ENCODE measurements at regions not wholly inside any gene's neighbourhood (a gene's known extent, or its start where the extent isn't known, plus 50 kb on each side); places are given as distances from the start of the nearest gene placed in this dataset.

DNA sequence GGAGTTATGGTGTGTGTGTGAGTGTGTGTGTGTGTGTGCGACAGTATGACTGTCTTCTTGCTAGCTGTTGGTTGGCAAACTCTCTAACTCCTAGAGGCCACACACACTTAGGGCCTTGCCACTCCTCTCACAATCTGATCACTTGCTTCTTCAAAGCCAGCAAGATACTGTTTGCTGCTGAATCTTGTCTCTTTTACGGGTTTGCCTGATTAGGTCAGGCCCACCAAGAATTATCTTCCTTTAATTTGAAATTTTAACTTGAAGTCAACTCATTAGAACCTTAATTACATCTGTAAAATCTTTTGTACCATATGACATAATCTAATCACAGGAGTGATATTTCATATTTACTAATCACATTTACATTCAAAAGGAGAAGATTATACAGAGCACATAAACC is 359.2 kb upstream of the SGCG start:
- no peak overlapping the region for H3K27ac ChIP-seq
- no peak for TF ChIP-seq POLR2A (IDR thresholded peaks at IDR 0.05)
- TF ChIP-seq, protein P1, sequence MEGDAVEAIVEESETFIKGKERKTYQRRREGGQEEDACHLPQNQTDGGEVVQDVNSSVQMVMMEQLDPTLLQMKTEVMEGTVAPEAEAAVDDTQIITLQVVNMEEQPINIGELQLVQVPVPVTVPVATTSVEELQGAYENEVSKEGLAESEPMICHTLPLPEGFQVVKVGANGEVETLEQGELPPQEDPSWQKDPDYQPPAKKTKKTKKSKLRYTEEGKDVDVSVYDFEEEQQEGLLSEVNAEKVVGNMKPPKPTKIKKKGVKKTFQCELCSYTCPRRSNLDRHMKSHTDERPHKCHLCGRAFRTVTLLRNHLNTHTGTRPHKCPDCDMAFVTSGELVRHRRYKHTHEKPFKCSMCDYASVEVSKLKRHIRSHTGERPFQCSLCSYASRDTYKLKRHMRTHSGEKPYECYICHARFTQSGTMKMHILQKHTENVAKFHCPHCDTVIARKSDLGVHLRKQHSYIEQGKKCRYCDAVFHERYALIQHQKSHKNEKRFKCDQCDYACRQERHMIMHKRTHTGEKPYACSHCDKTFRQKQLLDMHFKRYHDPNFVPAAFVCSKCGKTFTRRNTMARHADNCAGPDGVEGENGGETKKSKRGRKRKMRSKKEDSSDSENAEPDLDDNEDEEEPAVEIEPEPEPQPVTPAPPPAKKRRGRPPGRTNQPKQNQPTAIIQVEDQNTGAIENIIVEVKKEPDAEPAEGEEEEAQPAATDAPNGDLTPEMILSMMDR (IDR thresholded peaks at IDR 0.05 in 4 of 5, conservative IDR thresholded peaks at IDR 0.05 in 1 of 5) = no peak
- H3K27me3 ChIP-seq = no peaks in the 10 kb centered on the region
- H3K36me3 ChIP-seq = no peaks in the 10 kb centered on the region
- no peak overlapping the region for H3K4me3 ChIP-seq
- in situ Hi-C loops (cut with MboI; ENCODE audit: low sequenced_read_pairs in 4 of 4) = loop anchor here in 3 of 4 donors (25.0 kb wide), 2 partner anchors 191 to 491 kb away; no protein-coding TSS in a partner anchor
- no peaks in the 10 kb centered on the region for H3K4me1 ChIP-seq
- DNase-seq = no peak
- intact Hi-C loops (cut with DNase I; ENCODE audit: low total_unique reads) = no loop called here
- ATAC-seq = no peak
- H3K9me3 ChIP-seq = no peaks in the 10 kb centered on the region

DNA sequence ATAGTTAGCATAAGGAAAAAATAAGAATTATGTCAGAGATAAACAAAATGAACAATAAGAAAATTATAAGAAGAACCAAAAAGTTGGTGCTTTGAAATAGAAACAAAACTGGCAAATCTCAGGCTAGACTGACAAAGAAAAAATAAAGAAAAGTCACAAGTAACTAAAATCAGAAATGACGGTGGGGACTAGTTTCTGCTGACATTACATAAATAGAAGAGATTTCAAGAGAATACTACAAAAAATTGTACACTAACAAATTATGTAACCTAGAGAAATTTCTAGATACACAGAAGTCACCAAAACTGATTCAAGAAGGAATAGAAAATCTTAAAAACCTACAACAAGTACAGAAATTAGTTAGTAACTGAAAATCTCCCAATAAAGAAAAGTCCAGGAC is 355.6 kb upstream of the SGCG start:
- intact Hi-C loops (cut with DNase I; ENCODE audit: low total_unique reads) (no loop called here), in situ Hi-C loops (cut with MboI; ENCODE audit: low sequenced_read_pairs in 4 of 4) (no loop called here)
- no peak for TF ChIP-seq POLR2A (IDR thresholded peaks at IDR 0.05)
- TF ChIP-seq, protein P1 (IDR thresholded peaks at IDR 0.05 in 4 of 5, conservative IDR thresholded peaks at IDR 0.05 in 1 of 5) = no peak
- H3K9me3 ChIP-seq = no peaks in the 10 kb centered on the region
- DNase-seq (no peak), ATAC-seq (no peak)
- H3K4me1 ChIP-seq = no peaks in the 10 kb centered on the region
- H3K4me3 ChIP-seq = no peak overlapping the region
- H3K27me3 ChIP-seq = no peaks in the 10 kb centered on the region
- no peaks in the 10 kb centered on the region for H3K36me3 ChIP-seq
- no peak overlapping the region for H3K27ac ChIP-seq

DNA sequence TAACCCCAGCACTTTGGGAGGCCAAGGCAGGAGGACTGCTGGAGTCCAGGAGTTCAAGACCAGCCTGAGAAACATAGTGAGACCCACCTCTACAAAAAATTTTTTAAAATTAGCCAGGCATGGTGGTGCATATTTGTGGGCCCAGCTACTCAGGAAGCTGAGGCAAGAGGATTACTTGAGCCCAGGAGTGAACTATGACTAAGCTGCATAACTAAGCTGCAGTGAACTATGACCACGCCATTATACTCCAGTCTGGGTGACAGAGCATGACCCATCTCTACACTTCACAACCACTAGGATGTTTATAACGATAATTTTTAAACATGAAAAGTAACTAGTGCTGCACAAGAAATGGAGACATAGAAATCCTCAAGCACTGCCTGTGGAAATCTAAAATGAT is 352.7 kb upstream of the SGCG start:
- Histone ChIP-seq H3K9me3 (no peaks in the 10 kb centered on the region), H3K27ac (no peak overlapping the region), H3K4me3 (no peak overlapping the region), H3K4me1 (no peaks in the 10 kb centered on the region), H3K36me3 (no peaks in the 10 kb centered on the region), H3K27me3 (no peaks in the 10 kb centered on the region)
- no peak for DNase-seq
- TF ChIP-seq, protein P1 (IDR thresholded peaks at IDR 0.05 in 4 of 5, conservative IDR thresholded peaks at IDR 0.05 in 1 of 5) = no peak
- TF ChIP-seq POLR2A (IDR thresholded peaks at IDR 0.05) = no peak
- no peak for ATAC-seq
- intact Hi-C loops (cut with DNase I; ENCODE audit: low total_unique reads) (no loop called here), in situ Hi-C loops (cut with MboI; ENCODE audit: low sequenced_read_pairs in 4 of 4) (no loop called here)

DNA sequence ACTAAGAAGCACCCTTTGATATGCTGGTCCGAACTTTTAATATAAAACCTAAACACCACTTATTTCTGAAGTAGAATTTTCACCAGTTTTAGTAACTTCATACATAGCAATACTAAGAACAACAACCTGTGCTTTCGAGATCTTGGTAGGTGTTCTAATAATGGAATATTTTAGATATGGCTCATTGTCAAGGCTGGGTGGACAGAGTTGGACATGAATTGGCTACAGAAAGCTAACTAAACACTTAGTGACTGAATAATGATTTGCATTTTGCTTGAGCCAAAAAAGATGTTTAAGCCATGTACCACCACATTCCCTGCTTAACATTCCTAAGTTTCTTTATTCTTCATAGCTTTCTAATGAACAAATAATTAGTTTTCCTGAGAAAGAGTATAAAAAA is 344.3 kb upstream of the SGCG start:
- no peak for ATAC-seq
- H3K27me3 ChIP-seq = no peaks in the 10 kb centered on the region
- in situ Hi-C loops (cut with MboI; ENCODE audit: low sequenced_read_pairs in 4 of 4) = no loop called here
- H3K27ac ChIP-seq = no peak overlapping the region
- DNase-seq = no peak
- no peaks in the 10 kb centered on the region for H3K9me3 ChIP-seq
- H3K36me3 ChIP-seq = no peaks in the 10 kb centered on the region
- intact Hi-C loops (cut with DNase I; ENCODE audit: low total_unique reads) = no loop called here
- H3K4me1 ChIP-seq = no peaks in the 10 kb centered on the region
- TF ChIP-seq POLR2A (IDR thresholded peaks at IDR 0.05) = no peak
- TF ChIP-seq, protein P1 (IDR thresholded peaks at IDR 0.05 in 4 of 5, conservative IDR thresholded peaks at IDR 0.05 in 1 of 5) = no peak
- H3K4me3 ChIP-seq = no peak overlapping the region

DNA sequence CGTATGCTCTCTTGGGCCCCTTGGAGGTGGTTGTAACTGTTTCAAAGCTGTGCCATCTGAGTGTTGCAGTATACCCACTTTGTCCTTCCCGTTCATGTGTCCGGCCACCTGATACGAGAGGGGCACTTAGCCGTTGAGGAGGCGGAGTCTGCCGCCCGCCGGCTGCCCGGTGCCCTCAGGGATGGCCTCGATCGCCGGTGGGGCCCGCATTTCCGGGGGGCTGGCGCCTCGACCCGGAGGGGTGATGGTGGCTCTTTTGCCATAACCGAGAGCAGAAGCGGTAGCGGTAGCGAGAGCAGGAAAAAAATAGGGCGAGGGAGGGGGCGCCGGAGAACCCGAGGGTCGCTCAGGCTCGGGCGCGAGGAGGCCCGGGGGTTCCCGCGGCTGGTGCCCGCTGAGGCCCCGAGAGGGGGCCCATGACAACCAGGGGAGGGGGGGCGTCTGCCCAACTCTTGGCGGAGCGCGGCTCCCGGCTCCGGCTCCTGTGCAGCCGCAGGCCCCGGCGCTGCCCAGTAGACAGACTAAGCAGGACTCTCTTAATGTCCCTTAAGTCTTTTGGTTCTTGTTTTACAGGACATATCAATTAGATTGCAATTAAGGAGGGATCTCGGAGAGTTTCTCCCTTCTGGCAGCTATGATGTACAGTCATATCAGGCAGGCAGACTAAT is 342.7 kb upstream of the SGCG start:
- no peak overlapping the region for H3K27ac ChIP-seq
- DNase-seq = no peak
- H3K36me3 ChIP-seq = no peaks in the 10 kb centered on the region
- H3K4me1 ChIP-seq = no peaks in the 10 kb centered on the region
- in situ Hi-C loops (cut with MboI; ENCODE audit: low sequenced_read_pairs in 4 of 4) = no loop called here
- no peaks in the 10 kb centered on the region for H3K9me3 ChIP-seq
- intact Hi-C loops (cut with DNase I; ENCODE audit: low total_unique reads) = no loop called here
- ATAC-seq = no peak
- no peaks in the 10 kb centered on the region for H3K27me3 ChIP-seq
- H3K4me3 ChIP-seq = peak overlapping the region; percentile 23 to 44 (median 39)
- no peak for TF ChIP-seq POLR2A (IDR thresholded peaks at IDR 0.05)
- TF ChIP-seq, protein P1 (IDR thresholded peaks at IDR 0.05 in 4 of 5, conservative IDR thresholded peaks at IDR 0.05 in 1 of 5) = no peak

Measured in gastrocnemius medialis (tissue), 4 donors.